Ovary (tissue), 7 donors: ENCODE measurements at regions not wholly inside any gene's neighbourhood (a gene's known extent, or its start where the extent isn't known, plus 50 kb on each side); places are given as distances from the start of the nearest gene placed in this dataset.

Experiments
- DNase-seq, 5 donors: peaks; one replicate each; pipeline ENCODE4 v3.0.0-alpha.2; 2019 to 2020
- H3K27ac ChIP-seq, 2 donors: fragments of 200-600 bp; one replicate each; pipeline versions ENCODE4 v1.5.1 to v1.8.0; 2019 to 2022
- H3K27me3 ChIP-seq: fragments of 200-600 bp; one replicate; pipeline ENCODE4 v1.8.0; 2022
- H3K36me3 ChIP-seq: fragments of 200-600 bp; sonication (generic); one replicate; pipeline ENCODE4 v1.5.1; 2019
- H3K4me1 ChIP-seq: one replicate; pipeline ENCODE4 v1.8.1; 2013; ENCODE audit warnings: mild to moderate bottlenecking, moderate library complexity; ENCODE audit not compliant: insufficient read depth
- H3K4me3 ChIP-seq: fragments of 200-600 bp; sonication (generic); one replicate; pipeline ENCODE4 v1.5.1; 2017
- H3K9me3 ChIP-seq, 2 donors: fragments of 200-600 bp in 1 of 2; sonication (generic) in 1 of 2; one replicate each; pipeline versions ENCODE4 v1.5.1 to v1.8.1; 2013 to 2019; ENCODE audit warnings: mild to moderate bottlenecking in 1 of 2, moderate library complexity in 1 of 2
- CTCF ChIP-seq, 3 donors: fragments of 450-650 bp in 2 of 3; fragments of 200-600 bp in 1 of 3; IDR thresholded peaks; one replicate each; pipeline versions ENCODE4 v1.5.1 to v1.8.0; 2016 to 2022; ENCODE audit warnings: antibody characterized with exemption in 3 of 3, mild to moderate bottlenecking in 1 of 3
- EP300 ChIP-seq: sonication (generic); formaldehyde crosslinking; IDR thresholded peaks from one replicate; pipeline ENCODE4 v1.6.1; 2017; ENCODE audit warnings: antibody characterized with exemption
- POLR2A ChIP-seq: fragments of 450-650 bp; IDR thresholded peaks from one replicate; pipeline ENCODE4 v1.6.1; 2017; ENCODE audit warnings: antibody characterized with exemption, mild to moderate bottlenecking, moderate library complexity
- WGBS, 3 donors: extraction: QIAGEN DNeasy Blood & Tissue Kit in 1 of 3; methylation state at CpG; one replicate each; pipeline versions ENCODE4 v1.1.5 to v1.1.7; 2013 to 2017; 5-methylcytosine and 5-hydroxymethylcytosine counted together
- intact Hi-C, 4 donors: fragments of 100-400 bp; cut with DNase I; formaldehyde crosslinking; loops; one replicate each; pipeline versions ENCODE4 v1.11.0 to v1.15.1; 2022 to 2023
- donor health status: DM: no; HTN: no; CAD: no; lungs with moderate emphysema.
- donor health status: DM: no; HTN: no; CAD: no.
- donor health status: Bipolar disorder and iron deficiency.
- donor health status: DM: no; HTN: no; CAD: no.
- donor health status: DM: yes; HTN: yes; CAD: no.

- Histone ChIP-seq H3K27me3 (no peaks in the 10 kb centered on the region), H3K9me3 (no peaks in the 10 kb centered on the region), H3K27ac (no peak overlapping the region), H3K4me3 (no peak overlapping the region), H3K36me3 (no peaks in the 10 kb centered on the region), H3K4me1 (no peaks in the 10 kb centered on the region)
- DNase-seq: no peak
- intact Hi-C loops: no loop called here
- no peak for TF ChIP-seq POLR2A
- TF ChIP-seq CTCF (IDR thresholded peaks at IDR 0.05): no peak
- TF ChIP-seq EP300: no peak
Measured at GRCh38 chr14:86798330-86798729, 1194.7 kb downstream of the GALC start.

DNA sequence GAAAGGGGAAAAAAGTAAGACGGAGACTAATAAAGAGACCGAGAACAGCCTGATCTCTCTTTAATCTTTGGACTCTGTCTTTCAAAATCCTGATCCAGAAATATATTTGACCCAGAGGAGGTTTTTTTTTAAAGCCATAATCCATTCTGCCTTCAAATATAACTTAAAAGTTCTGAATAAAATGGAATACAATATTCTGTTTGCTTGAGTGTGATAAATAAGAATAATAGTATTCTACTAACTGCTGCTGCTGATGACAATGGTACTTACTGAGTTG, 1196.0 kb downstream of the GALC start:
- H3K9me3 ChIP-seq: no peaks in the 10 kb centered on the region
- H3K4me3 ChIP-seq: no peak overlapping the region
- TF ChIP-seq EP300 (no peak), POLR2A (no peak), CTCF (IDR thresholded peaks at IDR 0.05) (no peak)

GRCh38 chr14:86796221-86797074, 1196.5 kb downstream of the GALC start:
- TF ChIP-seq POLR2A (no peak), CTCF (IDR thresholded peaks at IDR 0.05) (no peak), EP300 (no peak)
- no peak for DNase-seq
- Histone ChIP-seq H3K27ac (no peak overlapping the region), H3K4me3 (no peak overlapping the region), H3K9me3 (no peaks in the 10 kb centered on the region), H3K27me3 (no peaks in the 10 kb centered on the region), H3K36me3 (no peaks in the 10 kb centered on the region), H3K4me1 (no peaks in the 10 kb centered on the region)
- intact Hi-C loops: no loop called here
- 68 to 79% (median 69%) methylated on average over 6 of the region's 6 CpGs for WGBS, 3 donors

More for the DNA sequence above, 1196.0 kb downstream of the GALC start:
- WGBS, 3 donors: 91 to 95% (median 93%) methylated on average over 2 of the region's 2 CpGs
- no peaks in the 10 kb centered on the region for H3K36me3 ChIP-seq
- intact Hi-C loops: no loop called here
- H3K4me1 ChIP-seq: no peaks in the 10 kb centered on the region
- no peaks in the 10 kb centered on the region for H3K27me3 ChIP-seq
- DNase-seq: no peak
- no peak overlapping the region for H3K27ac ChIP-seq

DNA sequence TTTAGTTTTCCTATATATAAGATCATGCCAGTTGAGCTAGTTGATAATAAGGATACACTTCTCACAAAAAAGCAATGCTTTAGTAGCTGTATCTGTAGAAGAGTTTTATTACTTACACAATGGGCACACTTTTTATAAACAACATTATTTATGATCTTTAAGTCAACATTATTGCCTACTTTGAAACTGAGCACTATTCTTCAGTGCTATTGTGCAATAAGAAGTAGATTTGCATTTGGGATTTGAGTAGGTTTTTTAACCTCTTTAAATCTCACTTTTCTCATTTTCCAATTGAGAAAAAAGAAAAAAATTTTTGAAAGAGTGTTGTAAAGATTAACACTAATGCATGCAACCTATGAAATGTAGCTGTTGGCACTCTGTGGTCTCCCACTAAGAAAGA, 1198.3 kb downstream of the GALC start:
- intact Hi-C loops: no loop called here
- Histone ChIP-seq H3K36me3 (no peaks in the 10 kb centered on the region), H3K27me3 (no peaks in the 10 kb centered on the region), H3K4me3 (no peak overlapping the region), H3K27ac (no peak overlapping the region), H3K4me1 (no peaks in the 10 kb centered on the region), H3K9me3 (no peaks in the 10 kb centered on the region)
- no peak for TF ChIP-seq EP300
- TF ChIP-seq CTCF (IDR thresholded peaks at IDR 0.05): no peak
- no peak for TF ChIP-seq POLR2A
- DNase-seq: no peak
